HG02884 (cell line): ENCODE measurements at regions not wholly inside any gene's neighbourhood (a gene's known extent, or its start where the extent isn't known, plus 50 kb on each side); places are given as distances from the start of the nearest gene placed in this dataset.

Experiments used
- ATAC-seq: cut with Tn5 transposase; IDR thresholded peaks from one replicate; pipeline ENCODE4 v1.9.1; 2021; ENCODE audit warnings: mild to moderate bottlenecking, moderate library complexity; ENCODE audit not compliant: unreplicated experiment

DNA sequence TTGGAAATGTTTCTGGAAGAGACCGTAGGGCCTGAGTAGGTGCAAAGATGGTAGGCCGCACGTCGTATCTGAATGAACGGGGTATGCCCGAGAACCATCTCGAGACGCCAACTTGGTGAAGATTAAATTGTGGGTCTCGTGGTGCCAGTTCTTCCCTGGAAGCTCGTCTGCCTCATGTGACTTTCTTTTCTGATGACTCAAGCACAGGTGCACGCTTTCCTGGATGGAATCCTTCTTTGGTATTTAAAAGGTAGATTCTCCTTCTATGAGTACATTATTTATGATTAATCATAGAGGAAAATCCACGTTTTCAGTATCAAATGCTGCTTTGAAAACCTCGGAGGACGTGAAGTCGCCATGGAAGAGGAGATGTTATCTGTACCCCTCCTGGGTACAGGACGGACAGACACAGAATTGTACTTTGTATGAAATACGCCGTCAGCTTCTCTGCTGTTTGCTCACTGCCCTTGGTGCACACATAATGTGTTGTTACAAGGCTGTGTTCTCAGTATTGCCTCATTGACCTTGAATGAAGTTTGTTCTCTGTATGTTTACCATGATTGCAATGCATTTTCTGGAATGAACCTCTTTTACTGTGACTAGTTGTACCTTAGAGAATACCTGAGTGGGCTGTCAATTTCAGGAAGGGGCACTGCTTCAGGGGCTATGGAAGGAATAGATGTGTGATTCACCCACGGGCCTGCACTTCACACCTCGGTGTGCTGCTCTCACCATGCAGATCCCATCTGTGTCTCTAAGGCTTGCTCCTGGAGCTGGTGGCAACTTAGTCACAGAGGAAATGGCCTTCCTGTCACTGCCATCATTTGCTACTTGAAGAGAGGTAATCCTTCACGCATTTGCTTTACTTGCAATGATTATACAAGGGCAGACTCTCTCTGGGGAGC, 137.3 kb upstream of the RTL1 start:
- ATAC-seq = no peak

DNA sequence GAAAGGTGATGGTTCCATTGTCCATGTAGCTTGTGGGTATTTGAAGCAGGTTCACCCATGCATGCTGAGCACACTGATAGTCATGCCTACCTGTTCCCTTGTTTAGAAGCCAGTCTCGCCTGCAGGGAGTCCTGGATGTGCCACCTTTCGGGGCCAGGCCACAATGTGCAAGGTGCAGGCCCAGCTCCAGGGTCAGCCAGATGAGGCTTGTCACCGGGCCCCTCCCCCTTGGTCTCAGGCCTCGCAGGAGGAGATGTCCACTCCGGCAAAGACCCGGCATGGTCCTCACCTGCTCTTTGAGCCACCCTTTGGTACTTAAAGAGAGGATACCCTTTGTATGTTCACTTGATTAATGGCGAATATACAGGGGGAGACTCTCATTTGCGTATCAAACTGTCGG, 140.4 kb upstream of the RTL1 start:
- no peak for ATAC-seq

DNA sequence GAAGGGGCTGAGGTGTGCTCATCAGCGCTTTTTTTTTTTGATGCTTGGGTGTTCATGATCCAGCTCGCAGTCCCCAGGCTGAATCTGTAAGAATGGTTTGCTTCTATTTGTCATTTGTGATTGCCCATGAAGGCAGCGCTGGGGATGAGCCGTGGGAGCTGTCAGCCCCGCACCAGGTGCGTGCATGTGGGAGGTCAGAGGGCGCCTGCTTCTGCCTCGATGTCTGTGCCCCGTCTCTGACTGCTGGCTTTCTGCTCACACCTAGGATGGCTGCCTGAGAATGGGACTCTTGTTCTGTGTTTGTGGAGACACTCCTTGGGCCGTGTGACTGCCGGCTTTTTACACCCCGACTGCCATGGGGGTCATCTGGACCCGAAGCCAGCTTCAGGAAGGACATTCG, 141.2 kb upstream of the RTL1 start:
- no peak for ATAC-seq

DNA sequence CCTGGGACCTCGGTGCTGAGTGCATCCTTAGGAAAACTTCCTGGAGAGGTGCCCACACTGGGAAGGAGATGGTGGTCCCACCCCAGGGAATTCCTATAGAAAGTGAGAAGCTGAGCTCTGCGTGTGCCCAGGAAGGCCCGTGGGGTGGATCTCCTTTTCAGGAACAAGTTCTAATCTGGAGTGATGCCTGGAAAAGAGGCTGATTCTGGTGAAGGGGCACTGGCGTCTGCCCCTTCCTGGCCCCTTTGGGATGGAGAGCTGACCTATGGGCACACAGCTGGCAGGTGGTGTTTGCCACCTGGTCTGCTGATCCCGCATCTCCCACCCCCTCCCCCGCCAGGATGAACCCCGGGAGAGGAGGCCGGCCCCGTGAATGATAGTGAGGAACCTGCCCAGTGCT, 142.0 kb upstream of the RTL1 start:
- no peak for ATAC-seq

DNA sequence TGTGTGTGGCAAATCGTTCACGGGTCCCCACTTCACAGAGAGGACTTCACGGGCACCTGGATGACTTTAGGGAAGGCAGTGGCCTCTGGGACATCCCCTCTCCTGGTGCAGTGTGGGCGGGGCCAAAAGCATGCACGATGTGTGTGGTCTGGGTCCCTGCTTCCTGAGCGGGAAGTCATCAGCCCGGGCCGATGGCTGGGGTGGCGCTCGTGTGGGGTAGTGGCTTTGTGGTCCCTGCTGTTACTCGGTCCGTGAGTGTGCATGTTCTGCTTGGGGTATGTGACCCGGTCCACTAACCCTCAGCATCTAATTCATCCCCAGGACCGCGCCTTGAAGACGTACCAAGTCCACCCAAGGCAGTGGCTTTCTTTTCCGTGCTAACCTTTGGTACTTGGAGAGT, 142.5 kb upstream of the RTL1 start:
- no peak for ATAC-seq

DNA sequence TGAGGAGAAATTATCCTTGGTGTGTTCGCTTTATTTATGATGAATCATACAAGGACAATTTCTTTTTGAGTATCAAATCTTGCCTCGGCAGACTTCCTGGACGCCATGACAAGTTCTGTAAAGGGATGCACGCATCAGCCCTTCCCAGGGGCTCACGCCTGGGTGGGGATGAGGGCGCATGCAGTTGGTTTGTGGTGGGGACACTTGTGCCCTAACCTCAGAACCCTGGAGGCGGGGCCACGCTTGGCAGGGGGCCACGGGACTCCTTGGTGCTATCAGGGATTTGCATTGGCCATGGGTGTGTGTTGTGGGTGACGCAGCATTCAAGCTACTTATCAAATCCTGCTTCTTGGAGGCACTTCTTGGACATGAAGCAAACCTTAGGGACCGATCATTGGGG, 143.8 kb upstream of the RTL1 start:
- no peak for ATAC-seq

DNA sequence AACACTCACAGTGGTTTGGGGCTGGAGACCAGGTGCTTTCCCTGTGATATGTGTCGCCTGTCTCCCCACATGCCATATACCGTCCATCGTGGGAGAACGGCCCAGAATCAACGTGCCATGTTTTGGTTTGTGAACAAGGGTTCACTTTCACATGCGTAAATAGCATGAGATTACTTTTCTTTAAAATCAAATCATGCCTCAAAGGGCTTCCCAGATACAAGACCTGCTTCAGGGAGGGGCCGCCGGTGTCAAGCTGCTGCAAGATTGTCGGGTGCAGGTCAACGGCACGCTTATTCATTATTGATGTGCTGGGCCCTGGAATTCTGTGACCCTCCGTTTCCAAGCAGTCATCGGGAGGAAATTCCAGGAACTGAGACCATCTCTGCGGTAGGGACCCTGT, 145.2 kb upstream of the RTL1 start:
- ATAC-seq = no peak

DNA sequence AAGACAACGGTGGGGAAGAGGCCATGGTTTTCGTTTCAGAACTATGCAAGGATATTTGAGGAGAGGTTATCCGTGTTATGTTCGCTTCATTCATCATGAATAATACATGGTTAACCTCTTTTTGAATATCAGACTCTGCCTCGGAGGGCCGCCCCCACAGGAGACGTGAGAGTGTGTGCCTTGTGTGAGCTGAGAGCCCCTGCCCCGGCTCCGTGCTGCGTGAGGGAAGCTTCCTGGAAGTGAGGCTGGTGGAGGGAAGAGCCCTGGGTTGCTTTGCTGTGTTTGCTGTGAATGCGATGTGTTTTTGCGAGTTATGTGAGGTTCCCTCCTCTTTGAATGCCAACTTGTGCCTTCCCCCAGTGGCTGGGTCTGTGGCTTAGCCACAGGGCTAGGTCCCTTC, 146.0 kb upstream of the RTL1 start:
- no peak for ATAC-seq

DNA sequence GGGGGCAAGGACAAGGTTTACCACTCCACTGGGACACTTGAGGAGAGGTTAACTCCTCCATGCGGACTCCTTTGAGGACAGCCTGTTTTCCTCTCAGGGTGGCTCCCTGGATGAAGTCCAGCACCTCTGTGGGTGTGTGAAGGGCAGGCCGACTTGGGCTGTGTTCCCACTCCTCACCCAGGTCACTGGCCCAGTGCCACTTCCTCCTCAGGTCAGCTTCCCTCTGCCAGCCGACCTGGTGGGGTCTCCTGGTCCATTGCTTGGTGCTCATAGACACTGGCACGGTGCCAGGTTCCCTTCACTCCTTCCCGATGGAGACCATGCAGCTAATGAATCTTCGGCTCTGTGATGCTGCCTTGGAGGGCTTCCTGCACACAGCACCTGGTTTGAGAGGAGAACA, 146.4 kb upstream of the RTL1 start:
- ATAC-seq = no peak

DNA sequence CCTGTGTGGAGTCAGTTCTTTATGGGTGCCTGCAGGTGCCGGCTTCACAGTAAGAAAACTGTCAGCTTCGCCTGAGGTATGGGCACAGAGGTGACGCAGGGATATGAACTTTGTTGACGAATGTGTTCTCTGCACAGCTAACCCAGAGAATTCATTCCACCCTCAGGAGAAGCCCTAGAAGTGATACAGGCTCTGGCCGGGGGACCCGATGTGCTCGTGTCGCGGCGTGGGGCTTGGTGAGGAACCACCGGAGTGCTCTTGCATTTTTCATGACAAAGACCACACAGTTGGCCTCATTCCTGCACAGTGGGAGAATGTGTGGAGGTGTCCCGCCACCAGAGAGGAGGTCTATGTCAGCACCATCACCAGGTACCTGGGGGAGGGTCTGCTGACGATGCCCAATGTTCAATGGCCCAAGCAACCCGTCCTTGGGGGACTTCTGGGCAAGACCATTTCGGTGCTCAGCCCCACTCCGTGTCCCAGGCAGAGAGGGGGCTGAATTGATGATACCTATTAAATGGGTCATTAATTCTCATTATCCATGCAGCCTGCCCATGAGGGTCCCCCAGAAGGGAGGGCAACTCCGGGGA, 147.5 kb upstream of the RTL1 start:
- no peak for ATAC-seq

DNA sequence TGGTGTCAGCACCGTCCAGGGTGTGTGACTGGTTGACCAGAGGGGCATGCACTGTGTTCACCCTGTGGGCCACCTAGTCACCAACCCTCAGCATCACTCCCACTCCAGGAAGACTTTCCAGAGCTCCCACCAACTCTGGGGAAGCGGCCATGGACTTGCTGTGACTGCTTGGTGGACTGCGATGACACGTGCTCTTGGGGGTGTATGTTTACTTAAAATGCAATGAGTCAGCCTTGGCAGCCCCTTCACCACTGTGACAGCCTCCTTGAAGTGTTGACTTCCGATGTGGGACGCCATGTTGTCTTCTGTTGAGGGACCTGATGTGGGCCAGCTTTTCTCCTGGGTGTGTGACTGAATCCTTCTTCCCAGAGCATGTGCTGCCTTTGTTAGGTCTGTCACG, 151.1 kb upstream of the RTL1 start:
- no peak for ATAC-seq

DNA sequence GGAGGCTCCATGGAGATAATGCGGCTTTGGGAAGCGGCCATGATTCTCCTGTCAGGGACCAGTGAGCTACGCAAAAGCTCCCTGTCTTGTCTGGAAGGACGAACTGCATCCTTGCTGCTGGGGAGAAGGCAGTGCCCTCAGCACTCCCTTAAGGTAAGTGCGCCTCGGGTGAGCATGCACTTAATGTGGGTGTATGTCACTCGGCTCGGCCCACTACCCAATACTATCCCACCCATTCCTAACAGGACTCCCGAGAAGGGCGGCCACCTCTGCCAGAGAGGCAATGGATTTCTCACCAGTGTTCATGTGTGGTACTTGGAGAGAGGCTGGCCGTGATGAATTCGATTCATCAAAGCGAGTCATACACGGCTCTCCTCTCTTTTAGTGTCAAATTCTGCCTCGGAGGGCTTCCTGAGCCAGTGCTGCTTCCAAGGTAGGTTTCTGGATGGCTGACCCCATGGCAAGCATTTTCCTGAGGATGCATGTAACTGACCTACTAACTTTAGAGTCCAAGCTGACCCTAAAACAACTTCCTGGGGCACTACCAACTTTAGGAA, 151.7 kb upstream of the RTL1 start:
- no peak for ATAC-seq

DNA sequence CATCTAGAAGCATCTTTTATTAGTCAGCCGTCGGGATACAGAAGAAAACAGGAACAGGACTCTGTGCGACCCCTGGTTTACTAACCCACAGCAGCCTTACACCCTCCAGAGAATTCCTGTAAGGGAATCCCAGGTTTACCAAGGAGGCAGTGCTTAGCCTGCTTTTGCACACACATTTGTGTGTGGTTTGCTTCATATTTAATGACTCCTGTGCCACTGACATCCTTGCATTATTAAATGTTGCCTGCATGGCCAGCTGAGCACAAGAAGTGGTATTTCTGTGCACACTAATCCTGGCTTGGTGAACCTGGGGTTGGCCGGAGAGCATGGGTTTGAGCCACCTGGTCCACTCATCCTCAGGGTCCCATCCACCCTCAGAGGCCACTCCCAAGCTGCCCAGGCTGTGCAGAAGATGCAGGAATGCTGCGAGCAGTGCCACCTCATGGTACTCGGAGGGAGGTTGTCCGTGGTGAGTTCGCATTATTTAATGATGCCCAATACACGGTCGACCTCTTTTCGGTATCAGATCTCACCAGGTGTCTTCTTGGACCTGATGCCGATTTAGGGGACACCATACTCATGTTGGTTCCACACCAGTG, 152.4 kb upstream of the RTL1 start:
- no peak for ATAC-seq

DNA sequence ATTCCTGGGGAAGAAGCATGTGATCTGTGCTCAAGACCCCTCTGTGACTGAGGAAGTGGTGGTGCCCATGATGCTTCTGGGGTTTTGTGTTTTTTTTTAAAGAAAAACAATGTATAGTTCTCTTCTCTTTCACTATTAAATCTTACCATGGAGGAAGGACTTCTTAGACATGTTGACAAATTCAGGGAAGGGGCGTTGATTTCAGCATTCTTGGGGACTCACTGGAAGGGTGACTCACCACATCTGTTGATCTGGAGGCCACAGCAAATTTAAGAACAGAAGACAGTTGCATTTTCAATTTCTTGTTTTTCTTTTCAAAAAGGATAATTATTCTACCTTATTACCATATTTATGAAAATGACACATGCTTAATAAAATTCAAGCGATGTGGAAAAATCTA, 152.9 kb upstream of the RTL1 start:
- ATAC-seq = no peak

DNA sequence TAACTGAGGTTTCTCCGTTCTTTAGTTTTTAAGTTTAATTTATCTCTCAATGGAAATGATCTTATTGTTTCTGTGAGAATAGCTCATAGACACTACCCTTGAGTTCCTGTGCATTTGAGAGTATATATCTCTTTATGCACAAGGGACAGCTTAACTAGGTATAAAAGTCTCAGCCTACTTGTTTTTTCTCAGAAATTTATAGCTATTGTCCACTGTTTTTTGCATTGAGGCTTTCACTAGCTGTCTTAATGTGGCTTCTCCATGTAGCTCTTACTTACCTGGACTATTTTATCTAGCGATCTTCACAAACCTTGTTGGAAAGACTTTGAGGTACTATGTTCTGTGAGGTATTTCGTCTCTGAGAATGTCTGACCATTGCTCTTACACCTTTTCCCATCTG, 153.9 kb upstream of the RTL1 start:
- ATAC-seq = no peak

DNA sequence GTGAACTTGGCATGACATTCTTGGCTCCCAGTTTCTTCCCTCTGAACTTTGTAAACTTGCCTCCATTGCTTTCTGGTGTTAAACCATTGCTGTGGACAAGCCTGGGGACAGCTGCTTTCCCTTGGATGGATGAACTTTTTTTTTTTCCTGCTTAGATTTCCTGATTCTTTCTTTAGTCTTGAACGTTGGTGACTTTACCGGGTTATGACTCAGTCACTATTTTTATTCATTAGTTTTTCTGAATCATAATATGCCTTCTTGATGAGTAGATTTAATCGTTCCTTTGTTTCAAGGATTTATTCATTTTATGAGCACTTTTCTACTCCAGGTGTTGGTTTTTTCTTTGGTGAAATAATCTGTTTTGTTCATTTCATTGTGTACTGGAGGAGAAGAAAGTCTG, 155.0 kb upstream of the RTL1 start:
- no peak for ATAC-seq

DNA sequence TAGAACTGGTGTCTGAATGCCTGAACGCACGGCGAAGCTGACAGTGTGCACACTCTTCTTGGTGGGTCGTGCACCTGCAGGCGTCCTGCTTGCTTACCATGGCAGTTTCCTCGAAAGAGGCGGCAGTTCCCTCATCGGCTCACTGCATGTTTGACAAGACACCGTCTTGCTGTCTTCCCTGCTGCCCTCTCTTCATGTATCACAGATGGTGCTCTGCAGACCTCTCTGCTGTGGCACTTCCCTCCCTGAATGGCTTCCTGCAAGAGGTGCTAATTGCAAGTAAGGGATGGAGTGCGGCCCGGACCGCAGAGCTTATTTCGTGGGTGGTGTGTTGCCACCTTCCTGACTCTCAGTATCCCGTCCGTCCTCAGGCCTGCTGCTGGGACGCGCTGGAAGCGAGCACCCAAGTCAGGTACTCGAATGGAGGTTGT, 156.7 kb upstream of the RTL1 start:
- no peak for ATAC-seq

DNA sequence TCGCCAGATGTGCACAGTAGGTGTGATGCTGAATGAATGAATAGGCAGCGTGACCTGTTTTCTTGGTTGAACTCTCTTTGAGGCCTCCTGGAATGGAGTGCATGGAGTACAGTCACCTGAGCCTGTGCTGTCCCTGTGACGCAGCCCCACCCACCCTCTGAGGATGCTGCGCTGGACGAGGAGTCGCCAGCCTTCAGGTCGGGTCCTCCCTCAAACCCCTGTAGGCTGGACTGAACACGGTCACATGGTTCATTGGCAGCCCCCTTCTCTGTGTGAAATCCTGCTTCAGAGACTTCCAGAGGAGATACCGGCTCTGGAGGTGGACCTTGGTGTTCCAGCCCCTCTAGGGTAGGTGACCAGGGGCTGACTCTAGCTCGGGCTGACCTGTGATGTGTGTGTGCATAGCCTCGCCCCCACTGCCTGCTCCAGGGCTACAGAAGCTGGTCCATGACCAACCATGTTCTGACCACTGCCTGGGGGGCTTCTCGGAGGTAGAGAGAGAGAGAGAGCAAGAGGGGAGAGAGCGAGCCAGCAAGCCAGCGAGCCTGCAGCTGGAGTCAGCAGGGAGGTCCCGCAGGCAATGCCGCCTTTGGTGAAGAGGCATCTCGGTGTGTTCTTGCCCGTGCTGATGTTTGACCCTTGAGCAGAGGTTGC, 158.0 kb upstream of the RTL1 start:
- ATAC-seq = no peak

DNA sequence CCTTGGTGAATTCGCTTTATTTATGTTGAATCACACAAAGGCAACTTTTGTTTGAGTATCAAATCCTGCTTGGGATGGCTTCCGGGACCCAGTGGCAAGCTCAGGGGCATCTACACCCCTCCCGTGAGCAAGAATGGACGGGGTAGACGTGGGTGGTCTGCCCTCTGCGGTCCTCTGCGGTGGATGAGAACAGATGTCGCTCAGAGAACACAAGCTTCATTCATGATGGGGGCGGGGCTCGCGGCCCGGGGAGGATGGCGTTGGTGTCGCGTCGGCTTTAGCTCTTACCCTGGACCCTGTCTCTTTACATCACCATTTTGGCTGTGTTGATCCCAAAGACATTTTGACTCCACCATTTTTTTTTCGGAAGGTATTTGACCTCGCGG, 158.5 kb upstream of the RTL1 start:
- no peak for ATAC-seq

DNA sequence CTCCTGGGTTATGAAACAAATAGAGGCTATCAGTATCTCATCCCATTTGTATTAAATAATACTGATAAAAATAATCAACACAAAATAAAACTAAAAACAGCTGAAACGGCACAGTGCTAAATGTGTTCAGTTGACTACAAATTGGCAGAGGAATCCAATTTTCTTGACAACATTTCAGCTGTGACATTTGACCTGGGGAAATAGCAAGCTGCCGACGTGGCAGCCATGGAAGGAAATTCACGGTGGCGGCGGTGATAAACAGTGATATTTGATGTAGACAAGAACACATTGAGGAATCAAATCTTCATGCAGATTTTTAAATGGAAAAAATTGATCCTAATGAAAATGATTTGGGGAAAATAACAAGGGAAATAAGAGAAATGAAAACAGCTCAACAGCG, 159.1 kb upstream of the RTL1 start:
- no peak for ATAC-seq

DNA sequence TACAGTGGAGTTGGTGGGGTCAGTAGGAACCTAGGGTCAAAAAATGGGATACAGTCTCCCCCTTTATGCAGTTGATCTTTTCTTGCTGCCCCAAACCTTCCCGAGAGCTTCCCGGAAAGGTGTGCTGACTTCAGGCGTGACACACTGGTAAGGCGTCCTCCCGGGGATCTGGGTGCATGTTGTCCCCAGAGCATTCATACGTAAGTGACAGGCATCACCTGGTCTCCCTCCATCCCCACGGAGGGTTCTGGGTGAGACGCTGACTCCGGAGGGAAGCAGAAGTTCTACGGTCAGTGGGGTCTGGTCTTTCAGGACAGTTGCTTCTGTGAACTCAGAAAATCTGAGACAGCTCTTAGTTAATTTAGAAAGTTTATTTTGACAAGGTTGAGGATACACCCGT, 159.6 kb upstream of the RTL1 start:
- no peak for ATAC-seq
